ENCODE measurements at regions not wholly inside any gene's neighbourhood (a gene's known extent, or its start where the extent isn't known, plus 50 kb on each side); places are given as distances from the start of the nearest gene placed in this dataset.

DNA sequence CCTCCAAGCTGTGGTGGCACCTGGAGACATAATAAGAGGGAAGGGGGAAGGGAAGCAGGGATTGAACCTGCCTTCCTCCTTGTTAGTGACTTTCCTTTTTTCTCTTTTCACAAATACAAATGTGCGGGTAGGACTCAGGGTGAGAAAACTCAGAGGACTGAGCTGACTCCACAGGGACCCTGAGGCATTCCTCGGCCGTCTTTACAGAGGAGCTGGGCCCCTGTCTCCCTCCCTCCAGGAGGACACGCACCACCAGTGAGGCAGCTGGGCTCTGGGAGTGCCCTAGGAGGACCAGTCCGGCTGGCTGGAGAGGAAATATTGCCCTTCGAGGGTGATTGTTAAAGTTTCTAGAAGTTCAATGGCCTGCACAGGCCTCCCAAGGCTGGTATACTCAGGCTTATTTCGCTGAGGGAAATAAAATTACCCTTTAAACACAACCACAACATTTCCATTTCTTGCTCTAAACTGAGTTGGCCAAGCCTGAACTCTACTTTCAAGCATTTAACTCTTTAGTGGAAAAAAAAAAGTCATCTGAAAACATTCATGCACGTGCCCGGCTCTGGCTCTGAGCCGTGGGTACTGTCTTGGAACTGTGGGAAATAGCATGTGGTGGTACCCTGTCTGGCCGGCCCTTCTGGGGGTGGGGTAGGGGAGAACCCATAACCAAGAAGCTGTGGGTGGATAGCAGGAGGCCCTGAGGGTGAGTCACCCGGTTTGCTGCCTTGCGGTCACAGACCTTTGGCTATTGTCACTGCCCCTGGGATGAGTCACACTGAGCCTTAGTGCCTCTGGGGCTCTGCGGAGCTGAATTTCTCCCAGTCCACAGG lies 116.0 kb downstream of the COPS8 start:
- TF ChIP-seq, protein P1, sequence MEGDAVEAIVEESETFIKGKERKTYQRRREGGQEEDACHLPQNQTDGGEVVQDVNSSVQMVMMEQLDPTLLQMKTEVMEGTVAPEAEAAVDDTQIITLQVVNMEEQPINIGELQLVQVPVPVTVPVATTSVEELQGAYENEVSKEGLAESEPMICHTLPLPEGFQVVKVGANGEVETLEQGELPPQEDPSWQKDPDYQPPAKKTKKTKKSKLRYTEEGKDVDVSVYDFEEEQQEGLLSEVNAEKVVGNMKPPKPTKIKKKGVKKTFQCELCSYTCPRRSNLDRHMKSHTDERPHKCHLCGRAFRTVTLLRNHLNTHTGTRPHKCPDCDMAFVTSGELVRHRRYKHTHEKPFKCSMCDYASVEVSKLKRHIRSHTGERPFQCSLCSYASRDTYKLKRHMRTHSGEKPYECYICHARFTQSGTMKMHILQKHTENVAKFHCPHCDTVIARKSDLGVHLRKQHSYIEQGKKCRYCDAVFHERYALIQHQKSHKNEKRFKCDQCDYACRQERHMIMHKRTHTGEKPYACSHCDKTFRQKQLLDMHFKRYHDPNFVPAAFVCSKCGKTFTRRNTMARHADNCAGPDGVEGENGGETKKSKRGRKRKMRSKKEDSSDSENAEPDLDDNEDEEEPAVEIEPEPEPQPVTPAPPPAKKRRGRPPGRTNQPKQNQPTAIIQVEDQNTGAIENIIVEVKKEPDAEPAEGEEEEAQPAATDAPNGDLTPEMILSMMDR (IDR thresholded peaks at IDR 0.05), result no peak
- no peak for TF ChIP-seq POLR2A (IDR thresholded peaks at IDR 0.05)

Data from ovary (tissue), 3 donors.